ENCODE measurements at regions not wholly inside any gene's neighbourhood (a gene's known extent, or its start where the extent isn't known, plus 50 kb on each side); places are given as distances from the start of the nearest gene placed in this dataset.

GRCh38 chr7:21345361-21345760 lies 82.5 kb upstream of the SP4 start (continued):
- TF ChIP-seq ZBTB4 (CRISPR knock-in tag; IDR thresholded peaks at IDR 0.05) (no peak), MLLT1 (IDR thresholded peaks at IDR 0.05) (0 out of 2 replicates have a peak, but pooled peaks have one; percentile 27), BCL11A (IDR thresholded peaks at IDR 0.05; ENCODE audit: low read depth, low read length) (no peak), STAT3 (IDR thresholded peaks at IDR 0.05; ENCODE audit: low read depth, low read length) (no peak), YBX1 (IDR thresholded peaks at IDR 0.05) (0 out of 2 replicates have a peak, but pooled peaks have one; percentile 52), ZNF274 (IDR thresholded peaks at IDR 0.05; ENCODE audit: insufficient read depth, insufficient read length) (no peak), ZBED1 (IDR thresholded peaks at IDR 0.05; ENCODE audit: borderline replicate concordance) (no peak; the same call in 1 of the 2 replicates), NR2C2 (IDR thresholded peaks at IDR 0.05; ENCODE audit: borderline replicate concordance, control insufficient read depth, insufficient read length, low read depth) (no peak), NBN (IDR thresholded peaks at IDR 0.05) (peak; percentile 45; the same call in 1 of the 2 replicates), RELA (IDR thresholded peaks at IDR 0.05; ENCODE audit: borderline replicate concordance, partially characterized antibody) (no peak), RUNX3 (IDR thresholded peaks at IDR 0.05; ENCODE audit: low read length) (no peak), MXI1 (IDR thresholded peaks at IDR 0.05; ENCODE audit: low read depth, low read length) (no peak), ZZZ3 (IDR thresholded peaks at IDR 0.05; ENCODE audit: control insufficient read depth, insufficient read length, low read depth) (no peak), DPF2 (IDR thresholded peaks at IDR 0.05) (no peak; the same call in 1 of the 2 replicates), MTA3 (IDR thresholded peaks at IDR 0.05; ENCODE audit: borderline replicate concordance, low read length) (no peak), ZSCAN29 (IDR thresholded peaks at IDR 0.05) (no peak), MEF2A (IDR thresholded peaks at IDR 0.05; ENCODE audit: insufficient read depth, low read depth, low read length) (no peak), HCFC1 (IDR thresholded peaks at IDR 0.05; ENCODE audit: low read length) (no peak), JUNB (IDR thresholded peaks at IDR 0.05) (no peak), RAD51 (IDR thresholded peaks at IDR 0.05) (no peak), CEBPZ (IDR thresholded peaks at IDR 0.05; ENCODE audit: low read depth, low read length) (no peak), TBL1XR1 (IDR thresholded peaks at IDR 0.05; ENCODE audit: low read depth, low read length) (no peak), SMARCA5 (IDR thresholded peaks at IDR 0.05) (no peak), PBX3 (IDR thresholded peaks at IDR 0.05; ENCODE audit: insufficient replicate concordance, low read depth, low read length) (no peak), CREM (IDR thresholded peaks at IDR 0.05; ENCODE audit: low read depth) (no peak)
